Limb (tissue), 2 donors: ENCODE measurements at regions not wholly inside any gene's neighbourhood (a gene's known extent, or its start where the extent isn't known, plus 50 kb on each side); places are given as distances from the start of the nearest gene placed in this dataset.
A peak's percentile ranks its signal among the peaks of the same experiment; 100 is the strongest.

Experiments used
- DNase-seq, 2 donors: peaks; one replicate each; pipeline ENCODE4 v3.0.0-alpha.2; 2016; ENCODE audit errors: extremely low spot score in 2 of 2

- no peak for DNase-seq
These were observed 241.7 kb upstream of the SPOCK3 start for GRCh38 chr4:167475951-167476350.

DNA sequence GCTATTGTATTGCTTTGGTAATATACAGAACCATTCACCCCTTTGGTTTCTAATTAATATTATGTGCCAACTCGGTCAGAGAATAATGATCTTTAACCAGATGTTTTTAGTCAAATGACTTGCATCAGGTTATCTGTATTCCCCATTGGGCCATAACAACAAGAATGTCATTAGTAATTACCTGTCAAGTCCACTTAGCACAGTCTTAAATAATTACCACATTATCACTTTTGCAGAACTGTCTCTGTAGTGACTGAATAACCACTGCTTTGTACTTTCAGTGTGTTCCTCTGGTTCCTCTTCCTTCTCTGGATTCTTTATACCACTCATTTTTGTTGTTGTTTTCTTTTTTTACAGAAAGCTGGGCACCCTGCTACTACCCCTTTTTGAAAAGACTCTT, 257.7 kb upstream of the SPOCK3 start:
- no peak for DNase-seq

GRCh38 chr4:167509551-167509950, 275.3 kb upstream of the SPOCK3 start:
- DNase-seq: no peak

- no peak for DNase-seq
These were observed 289.8 kb upstream of the SPOCK3 start for GRCh38 chr4:167524091-167524490.

- DNase-seq: no peak
These were observed 303.5 kb upstream of the SPOCK3 start for GRCh38 chr4:167537761-167538160.

DNA sequence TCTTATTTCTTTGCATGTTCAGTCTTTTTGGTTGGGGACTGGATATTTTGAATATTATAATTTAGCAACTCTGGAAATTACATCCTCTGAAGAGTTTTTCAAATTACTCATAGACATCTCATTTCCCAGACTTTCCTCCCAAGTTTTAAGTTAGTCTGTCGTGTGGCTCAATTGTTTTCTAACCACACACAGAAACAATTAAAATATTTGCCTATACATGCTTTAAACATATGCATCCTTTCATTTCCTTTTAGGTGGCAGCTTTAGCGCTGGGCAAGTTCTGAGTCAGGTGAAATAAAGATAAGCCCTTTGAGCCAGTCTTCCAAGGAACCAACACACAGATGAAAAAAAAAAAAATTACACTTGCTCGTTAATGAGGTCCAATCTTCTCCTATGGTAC, 307.0 kb upstream of the SPOCK3 start:
- DNase-seq: no peak

DNA sequence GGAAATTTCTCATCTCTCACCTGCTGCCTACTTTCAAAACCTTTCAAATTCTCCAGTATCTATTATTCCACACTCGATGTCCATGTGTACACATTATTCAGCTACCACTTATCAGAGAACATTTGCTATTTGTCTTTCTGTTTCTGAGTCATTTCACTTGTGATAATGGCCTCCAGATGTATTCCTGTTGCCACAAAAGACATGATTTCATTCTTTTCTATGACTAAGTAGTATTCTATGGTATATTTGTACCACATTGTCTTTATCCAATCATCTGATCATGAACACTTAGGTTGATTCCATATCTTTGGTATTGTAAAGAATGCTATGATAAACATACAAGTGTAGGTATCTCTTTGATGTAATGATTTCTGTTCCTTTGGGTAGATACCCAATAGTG, 310.1 kb upstream of the SPOCK3 start:
- DNase-seq: no peak

GRCh38 chr4:167550021-167550420, 315.7 kb upstream of the SPOCK3 start:
- no peak for DNase-seq

- DNase-seq: no peak
These were observed 321.2 kb upstream of the SPOCK3 start for GRCh38 chr4:167555338-167556022.

- no peak for DNase-seq
These were observed 344.6 kb upstream of the SPOCK3 start for GRCh38 chr4:167578906-167579305.

GRCh38 chr4:167581449-167581965, 347.2 kb upstream of the SPOCK3 start:
- DNase-seq: no peak

GRCh38 chr4:167587361-167587760, 353.1 kb upstream of the SPOCK3 start:
- no peak for DNase-seq

- no peak for DNase-seq
These were observed 361.6 kb upstream of the SPOCK3 start for GRCh38 chr4:167595898-167596297.

- DNase-seq: no peak
These were observed 367.9 kb upstream of the SPOCK3 start for GRCh38 chr4:167602157-167602556.

DNA sequence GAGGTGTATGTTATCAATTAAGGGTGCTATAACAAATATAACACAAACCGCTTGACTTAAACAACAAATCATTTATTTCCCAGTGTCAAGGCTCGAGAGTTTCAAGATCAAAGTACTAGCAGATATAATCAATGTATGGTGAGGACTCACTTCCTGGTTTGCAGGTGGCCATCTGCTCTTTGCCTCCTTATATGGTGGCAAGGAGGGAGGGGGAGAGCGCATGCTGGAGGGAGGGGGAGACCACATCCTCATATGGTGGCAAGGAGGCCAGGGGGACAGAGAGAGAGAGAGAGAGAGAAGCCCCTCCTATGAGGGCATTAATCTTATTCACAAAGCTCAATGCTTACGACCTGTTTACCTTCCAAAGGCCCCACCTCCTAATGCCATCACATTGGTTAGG, 372.3 kb upstream of the SPOCK3 start:
- no peak for DNase-seq

DNA sequence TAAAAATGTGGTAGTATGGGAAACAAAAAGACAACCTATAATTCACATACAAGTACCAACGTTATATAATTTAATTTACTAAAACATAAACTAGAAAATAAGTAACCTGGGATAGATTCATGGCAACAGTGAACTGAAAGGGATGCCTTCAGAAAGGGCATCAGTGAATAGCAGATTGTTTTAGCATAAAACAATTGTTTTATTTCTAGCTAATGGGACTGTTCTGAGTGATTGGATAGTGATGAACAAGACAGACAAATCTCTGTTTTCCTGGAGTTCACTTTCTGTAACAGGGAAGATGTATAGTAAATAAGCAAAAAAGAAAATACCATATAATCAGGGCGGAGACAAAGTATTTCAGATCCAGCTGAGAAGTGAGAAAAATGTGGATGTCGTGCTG, 379.1 kb upstream of the SPOCK3 start:
- DNase-seq: no peak

DNA sequence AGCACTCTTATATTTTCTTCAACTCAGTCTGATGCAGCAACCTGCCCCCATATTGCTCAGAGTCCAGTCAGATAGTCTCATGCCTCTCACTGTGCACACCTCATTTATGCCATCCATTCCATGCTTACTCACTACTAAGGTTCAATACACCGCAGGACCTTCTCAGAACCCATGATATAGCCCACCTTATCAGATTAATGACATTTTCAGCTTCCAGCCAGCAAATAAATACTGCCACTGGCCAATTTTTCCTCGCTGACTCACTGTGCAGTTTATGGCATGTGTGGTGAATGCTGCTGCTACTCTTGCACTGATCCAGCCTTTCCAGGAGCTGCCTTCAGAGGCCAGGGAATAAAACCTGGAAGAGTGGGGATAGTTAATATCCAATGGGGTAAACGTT, 380.6 kb upstream of the SPOCK3 start:
- DNase-seq: no peak

GRCh38 chr4:167616476-167616875, 382.2 kb upstream of the SPOCK3 start:
- DNase-seq: no peak

DNA sequence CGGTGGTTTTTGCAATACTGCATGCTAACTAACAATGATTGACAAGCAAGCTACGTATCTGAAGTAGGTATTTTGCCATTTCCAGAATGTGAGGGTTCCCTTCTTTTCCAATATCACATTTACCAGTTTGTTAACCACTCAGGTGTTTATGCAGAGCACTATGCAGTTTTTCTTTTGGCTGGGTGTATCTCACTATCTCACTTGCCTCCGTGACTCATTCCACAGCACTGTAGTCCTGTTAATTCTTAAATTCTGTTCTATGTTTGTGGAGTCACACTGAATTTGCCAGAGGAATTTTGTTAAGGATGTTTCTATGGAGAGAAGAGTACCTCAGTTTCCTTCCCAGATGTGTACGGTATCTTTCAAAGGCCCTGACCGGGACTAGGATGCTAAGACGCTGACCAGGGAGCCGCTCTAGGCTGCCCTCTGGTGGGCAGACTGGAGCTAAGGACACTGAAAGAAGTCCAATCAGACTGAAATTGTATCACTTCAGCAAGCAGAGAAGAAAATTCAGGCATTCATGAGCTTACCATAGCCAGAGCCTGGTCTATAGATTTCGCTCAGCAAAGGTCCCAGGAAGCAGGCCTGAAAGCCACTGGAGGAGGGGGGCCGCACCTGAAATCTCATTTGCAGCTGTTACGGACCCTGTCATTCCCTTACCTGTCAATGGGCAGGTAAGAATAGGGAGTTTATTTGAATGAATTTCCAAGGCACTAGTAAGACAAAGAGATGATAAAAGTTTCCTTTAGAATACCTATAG, 388.4 kb upstream of the SPOCK3 start:
- DNase-seq: peak; percentile 57 to 73

GRCh38 chr4:167623241-167623572, 388.9 kb upstream of the SPOCK3 start:
- no peak for DNase-seq

GRCh38 chr4:167629272-167629671, 395.0 kb upstream of the SPOCK3 start:
- no peak for DNase-seq

DNA sequence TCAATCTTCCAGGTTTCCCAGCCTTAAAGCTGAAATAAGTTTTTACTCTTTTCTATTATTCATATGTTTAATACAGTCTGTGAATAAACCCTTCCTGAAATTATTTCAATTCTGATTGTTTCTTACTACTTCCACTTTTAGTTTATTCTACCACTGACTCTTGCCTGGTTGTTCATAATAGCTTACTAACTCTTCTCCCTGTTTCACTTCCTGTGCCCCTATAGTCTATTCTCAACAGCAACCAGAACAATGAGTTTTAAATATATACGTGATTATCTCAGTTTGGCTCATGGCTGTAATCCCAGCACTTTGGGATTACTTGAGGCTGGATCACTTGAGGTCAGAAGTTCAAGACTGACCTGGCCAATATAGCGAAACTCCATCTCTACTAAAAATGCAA, 408.0 kb upstream of the SPOCK3 start:
- DNase-seq: no peak

- no peak for DNase-seq
These were observed 411.1 kb upstream of the SPOCK3 start for GRCh38 chr4:167645358-167645757.
